HepG2 (cell line): ENCODE measurements at regions not wholly inside any gene's neighbourhood (a gene's known extent, or its start where the extent isn't known, plus 50 kb on each side); places are given as distances from the start of the nearest gene placed in this dataset.

Experiments
- ATAC-seq: fragments of 200-7000 bp; cut with Tn5 transposase; 3 replicates; pipeline ENCODE4 v1.9.1; 2020; ENCODE audit warnings: mild to moderate bottlenecking, moderate library complexity
- BruUV-seq: library from RNA; stranded (reverse); fragments of 400-500 nt; replicated peaks from 2 replicates; lab custom pipeline; 2021; lab: Mats Ljungman, UMichigan
- CTCF ChIA-PET: fragments of 300-600 bp; formaldehyde crosslinking; extraction: SDS; loops from one replicate; lab custom pipeline; 2021; ENCODE audit warnings: low total read pairs, inconsistent platforms, low intra/inter-chr PET ratio; lab: Yijun Ruan, JAX
- POLR2A ChIA-PET: fragments of 350-600 bp; sonication (Branson Sonifier 250); formaldehyde crosslinking; loops from one replicate; lab custom pipeline; 2020; ENCODE audit warnings: antibody characterized with exemption, inconsistent platforms; lab: Yijun Ruan, JAX
- DNase-seq: peaks from one replicate; pipeline ENCODE4 v3.0.0-alpha.2; 2015; ENCODE audit warnings: low spot score
- FAIRE-seq: peaks from 3 replicates; lab custom pipeline; 2011; peaks lifted over from hg19 to GRCh38; lab: Jason Lieb, UNC
- H2AFZ ChIP-seq: one replicate; pipeline ENCODE4 v1.6.1; 2011; ENCODE audit warnings: low read length, inconsistent platforms
- H3K27ac ChIP-seq: fragments of 300-600 bp; 3 replicates; pipeline ENCODE4 v1.8.0; 2011; ENCODE audit warnings: mixed run types, mild to moderate bottlenecking, mixed read lengths, low read length, inconsistent platforms; ENCODE audit not compliant: insufficient read depth; ENCODE audit errors: extremely low read length
- H3K27me3 ChIP-seq, 2 experiments: fragments of 200-600 bp in 1 of 2; 2 replicates in 1 of 2; 3 replicates in 1 of 2; pipeline versions ENCODE4 v1.6.0 to v1.8.0; 2011; ENCODE audit warnings: low read length in 2 of 2, mild to moderate bottlenecking in 2 of 2, moderate library complexity in 2 of 2, inconsistent platforms in 1 of 2; ENCODE audit not compliant: insufficient read depth in 2 of 2, control insufficient read depth in 1 of 2
- H3K36me3 ChIP-seq, 2 experiments: fragments of 200-600 bp in 1 of 2; replicated peaks in 1 of 2; 2 replicates in 1 of 2; 3 replicates in 1 of 2; pipeline versions ENCODE4 v1.5.1 to v1.8.0; 2011; ENCODE audit warnings: low read length in 2 of 2, inconsistent platforms in 1 of 2; ENCODE audit not compliant: insufficient read depth in 2 of 2, control insufficient read depth in 1 of 2
- H3K4me1 ChIP-seq: 2 replicates; pipeline ENCODE4 v1.5.1; 2012; ENCODE audit warnings: low read length, inconsistent platforms; ENCODE audit not compliant: insufficient read depth
- H3K4me2 ChIP-seq: 2 replicates; pipeline ENCODE4 v1.6.0; 2011; ENCODE audit warnings: low read depth, low read length, inconsistent platforms
- H3K4me3 ChIP-seq, 3 experiments: fragments of 200-600 bp in 1 of 3; sonication (generic), shearing (Covaris generic) in 1 of 3; replicated peaks in 1 of 3; 2 replicates each; pipeline ENCODE4 v1.5.1; 2011 to 2016; ENCODE audit warnings: low read length in 3 of 3, inconsistent platforms in 2 of 3, low read depth in 2 of 3, mild to moderate bottlenecking in 2 of 3, control low read depth in 1 of 3, mixed read lengths in 1 of 3; ENCODE audit not compliant: insufficient read depth in 1 of 3
- H3K79me2 ChIP-seq: one replicate; pipeline ENCODE4 v1.6.1; 2011; ENCODE audit warnings: low read length, inconsistent platforms; ENCODE audit not compliant: insufficient read depth
- H3K9ac ChIP-seq: 2 replicates; pipeline ENCODE4 v1.6.0; 2011; ENCODE audit warnings: mild to moderate bottlenecking, low read depth, low read length, inconsistent platforms; ENCODE audit not compliant: insufficient read depth
- H3K9me3 ChIP-seq: 2 replicates; pipeline ENCODE4 v1.5.1; 2012; ENCODE audit warnings: mild to moderate bottlenecking, low read length
- H4K20me1 ChIP-seq: 2 replicates; pipeline ENCODE4 v1.6.0; 2011; ENCODE audit warnings: inconsistent platforms, mild to moderate bottlenecking, low read length, moderate library complexity; ENCODE audit not compliant: insufficient read depth
- MAX ChIP-seq: IDR thresholded peaks from 2 replicates; pipeline ENCODE4 v1.6.1; 2012; ENCODE audit warnings: inconsistent platforms
- PCBP2 ChIP-seq: fragments of 200-400 bp; formaldehyde crosslinking; optimal IDR thresholded peaks from 2 replicates; pipeline ENCODE3; 2018; ENCODE audit warnings: low read length, low read depth; ENCODE audit not compliant: poor library complexity, severe bottlenecking
- REST ChIP-seq, 2 experiments: IDR thresholded peaks; 2 replicates each; pipeline ENCODE4 v1.6.1; 2011 to 2012; ENCODE audit warnings: low read length in 2 of 2, borderline replicate concordance in 1 of 2, low read depth in 1 of 2, mild to moderate bottlenecking in 1 of 2, moderate library complexity in 1 of 2
- ZNF558 ChIP-seq: sonication (generic); formaldehyde crosslinking; IDR thresholded peaks from 2 replicates; pipeline ENCODE4 v1.9.0; 2022; ENCODE audit warnings: mild to moderate bottlenecking, missing genetic modification reagents, borderline replicate concordance
- ZXDC ChIP-seq: sonication (generic); formaldehyde crosslinking; IDR thresholded peaks from 2 replicates; pipeline ENCODE4 v1.5.0; 2020; ENCODE audit warnings: mild to moderate bottlenecking, missing genetic modification reagents
- WGBS: methylation state at CpG from one replicate; pipeline ENCODE4 v1.1.6; 2017; ENCODE audit warnings: low lambda C conversion rate; 5-methylcytosine and 5-hydroxymethylcytosine counted together
- in situ Hi-C: cut with HindIII; loops from 2 replicates; pipeline ENCODE4 v1.10.0; 2017; ENCODE audit warnings: low pct_unique_long_range_greater_than_20kb; ENCODE audit not compliant: extremely low pct_ligation_motif_present
- intact Hi-C: fragments of 100-400 bp; cut with micrococcal nuclease; formaldehyde crosslinking; loops from one replicate; pipeline ENCODE4 v1.10.0; 2022; ENCODE audit not compliant: unreplicated experiment

- no peaks in the 10 kb centered on the region for H4K20me1 ChIP-seq
- in situ Hi-C loops (no loop called here), intact Hi-C loops (no loop called here)
- H3K27me3 ChIP-seq = peaks cover 2 to 6% of the 10 kb centered on the region in 2 experiments; a peak in 2 of 5 replicates
- no peak for FAIRE-seq
- no peaks in the 10 kb centered on the region for H3K36me3 ChIP-seq
- H3K9ac ChIP-seq = no peak overlapping the region
- no peak overlapping the region for H3K4me2 ChIP-seq
- no peak overlapping the region for H3K4me3 ChIP-seq
- CTCF ChIA-PET = no interaction called here
- WGBS = 64% methylated on average over 26 of the region's 32 CpGs
- no peaks in the 10 kb centered on the region for H3K9me3 ChIP-seq
- H3K4me1 ChIP-seq = peaks cover 45% of the 10 kb centered on the region
- no peaks in the 10 kb centered on the region for H3K79me2 ChIP-seq
- peak; percentile 11; the same call in 1 of the 3 replicates for ATAC-seq
- H2AFZ ChIP-seq = no peak overlapping the region
- no peak for TF ChIP-seq REST (IDR thresholded peaks at IDR 0.05; ENCODE audit: borderline replicate concordance in 1 of 2, low read depth in 1 of 2, low read length in 2 of 2)
- no peak for TF ChIP-seq PCBP2
- TF ChIP-seq MAX = 0 out of 2 replicates have a peak, but pooled peaks have one; percentile 23
- no peak for TF ChIP-seq ZNF558
- no peak for TF ChIP-seq ZXDC
- BruUV-seq = no TSS peak
- DNase-seq = no peak
- no peak overlapping the region for H3K27ac ChIP-seq
- POLR2A ChIA-PET = no interaction called here
Observed at GRCh38 chr3:194272861-194273742, 78.0 kb downstream of the CPN2 start.
